HG03280 (cell line): ENCODE measurements at regions not wholly inside any gene's neighbourhood (a gene's known extent, or its start where the extent isn't known, plus 50 kb on each side); places are given as distances from the start of the nearest gene placed in this dataset.

Experiments
- ATAC-seq: cut with Tn5 transposase; IDR thresholded peaks from one replicate; pipeline ENCODE4 v1.9.1; 2021; ENCODE audit warnings: mild to moderate bottlenecking, moderate library complexity; ENCODE audit not compliant: unreplicated experiment

GRCh38 chr11:15859411-15859810 is 496.9 kb downstream of the SOX6 start:
- ATAC-seq = no peak

- ATAC-seq = no peak
Measured at GRCh38 chr11:15861256-15861655, 495.1 kb downstream of the SOX6 start.

- ATAC-seq = no peak
Measured at GRCh38 chr11:15863411-15863810, 492.9 kb downstream of the SOX6 start.

GRCh38 chr11:15864026-15864805 is 492.1 kb downstream of the SOX6 start:
- ATAC-seq = no peak

- no peak for ATAC-seq
Measured at GRCh38 chr11:15865212-15865987, 490.9 kb downstream of the SOX6 start.

GRCh38 chr11:15867871-15868270 is 488.5 kb downstream of the SOX6 start:
- ATAC-seq = no peak

- ATAC-seq = no peak
Measured at GRCh38 chr11:15870911-15871310, 485.4 kb downstream of the SOX6 start.

- no peak for ATAC-seq
Measured at GRCh38 chr11:15871904-15872626, 484.3 kb downstream of the SOX6 start.

- ATAC-seq = no peak
Measured at GRCh38 chr11:15873501-15873900, 482.8 kb downstream of the SOX6 start.

- no peak for ATAC-seq
Measured at GRCh38 chr11:15874704-15875103, 481.6 kb downstream of the SOX6 start.

- no peak for ATAC-seq
Measured at GRCh38 chr11:15875393-15875792, 481.0 kb downstream of the SOX6 start.

GRCh38 chr11:15875943-15876342 is 480.4 kb downstream of the SOX6 start:
- no peak for ATAC-seq

GRCh38 chr11:15878756-15879155 is 477.6 kb downstream of the SOX6 start:
- ATAC-seq = no peak

GRCh38 chr11:15880291-15880690 is 476.1 kb downstream of the SOX6 start:
- no peak for ATAC-seq

- no peak for ATAC-seq
Measured at GRCh38 chr11:15882876-15883454, 473.4 kb downstream of the SOX6 start.

- no peak for ATAC-seq
Measured at GRCh38 chr11:15883455-15883920, 472.9 kb downstream of the SOX6 start.

- ATAC-seq = no peak
Measured at GRCh38 chr11:15884141-15884540, 472.2 kb downstream of the SOX6 start.

GRCh38 chr11:15884777-15885540 is 471.4 kb downstream of the SOX6 start:
- ATAC-seq = no peak

GRCh38 chr11:15885854-15886253 is 470.5 kb downstream of the SOX6 start:
- no peak for ATAC-seq

GRCh38 chr11:15886299-15886698 is 470.0 kb downstream of the SOX6 start:
- no peak for ATAC-seq
